ENCODE measurements at regions not wholly inside any gene's neighbourhood (a gene's known extent, or its start where the extent isn't known, plus 50 kb on each side); places are given as distances from the start of the nearest gene placed in this dataset.
A peak's percentile ranks its signal among the peaks of the same experiment; 100 is the strongest.

- H3K4me3 ChIP-seq = no peak overlapping the region
- H3K9me3 ChIP-seq = peaks cover 0 to 44% (median 11%) of the 10 kb centered on the region in 12 donors
- H3K4me1 ChIP-seq = no peaks in the 10 kb centered on the region
- H3K36me3 ChIP-seq = no peaks in the 10 kb centered on the region
- H3K27ac ChIP-seq = no peak overlapping the region
- DNase-seq (no peak), ATAC-seq (no peak)
- no peaks in the 10 kb centered on the region for H3K27me3 ChIP-seq
- TF ChIP-seq POLR2A (IDR thresholded peaks at IDR 0.05) (no peak), CTCF (IDR thresholded peaks at IDR 0.05) (no peak)
- intact Hi-C loops (cut with DNase I) = no loop called here
These were observed 83.7 kb upstream of the TP63 start for GRCh38 chr3:189547448-189547847.

GRCh38 chr3:189548053-189548452 is 83.1 kb upstream of the TP63 start:
- H3K9me3 ChIP-seq = peaks cover 0 to 50% (median 11%) of the 10 kb centered on the region in 12 donors
- H3K4me3 ChIP-seq = no peak overlapping the region
- H3K27ac ChIP-seq = no peak overlapping the region
- ATAC-seq = no peak
- no peaks in the 10 kb centered on the region for H3K4me1 ChIP-seq
- no peaks in the 10 kb centered on the region for H3K36me3 ChIP-seq
- no peak for TF ChIP-seq POLR2A (IDR thresholded peaks at IDR 0.05)
- no peak for TF ChIP-seq CTCF (IDR thresholded peaks at IDR 0.05)
- no peaks in the 10 kb centered on the region for H3K27me3 ChIP-seq
- no peak for DNase-seq
- intact Hi-C loops (cut with DNase I) = no loop called here

GRCh38 chr3:189551007-189551406 is 80.2 kb upstream of the TP63 start:
- TF ChIP-seq POLR2A (IDR thresholded peaks at IDR 0.05) (no peak), CTCF (IDR thresholded peaks at IDR 0.05) (no peak)
- H3K4me3 ChIP-seq = no peak overlapping the region
- intact Hi-C loops (cut with DNase I) = no loop called here
- peaks cover 0 to 55% (median 11%) of the 10 kb centered on the region in 12 donors for H3K9me3 ChIP-seq
- no peak overlapping the region for H3K27ac ChIP-seq
- no peak for DNase-seq
- WGBS, 4 donors = 41 to 67% (median 44%) methylated on average over 2 of the region's 2 CpGs
- no peak for ATAC-seq
- no peaks in the 10 kb centered on the region for H3K4me1 ChIP-seq
- H3K27me3 ChIP-seq = no peaks in the 10 kb centered on the region
- H3K36me3 ChIP-seq = no peaks in the 10 kb centered on the region

- peak in 2 of 5 donors; percentile 19 to 51 for DNase-seq
- peaks cover 0 to 38% (median 10%) of the 10 kb centered on the region in 12 donors for H3K9me3 ChIP-seq
- H3K4me1 ChIP-seq = no peaks in the 10 kb centered on the region
- H3K4me3 ChIP-seq = no peak overlapping the region
- H3K36me3 ChIP-seq = no peaks in the 10 kb centered on the region
- no peaks in the 10 kb centered on the region for H3K27me3 ChIP-seq
- TF ChIP-seq CTCF (IDR thresholded peaks at IDR 0.05) (no peak), POLR2A (IDR thresholded peaks at IDR 0.05) (no peak)
- H3K27ac ChIP-seq = no peak overlapping the region
- intact Hi-C loops (cut with DNase I) = no loop called here
- ATAC-seq = no peak
- WGBS, 4 donors = 60 to 68% (median 64%) methylated on average over 6 to 8 of the region's 8 CpGs
These were observed 76.2 kb upstream of the TP63 start for GRCh38 chr3:189554868-189555557.

Data from heart left ventricle (tissue), 16 donors.